SU-DHL-6 (cell line): ENCODE measurements at regions not wholly inside any gene's neighbourhood (a gene's known extent, or its start where the extent isn't known, plus 50 kb on each side); places are given as distances from the start of the nearest gene placed in this dataset.

Experiments
- H2AFZ ChIP-seq: fragments of 200-600 bp; sonication (generic); 2 replicates; pipeline ENCODE4 v1.6.1; 2014; ENCODE audit warnings: low read depth, mild to moderate bottlenecking, moderate library complexity, mixed read lengths, antibody characterized with exemption, low read length; ENCODE audit not compliant: severe bottlenecking
- H3F3A ChIP-seq: fragments of 200-600 bp; shearing (Covaris generic); 2 replicates; pipeline ENCODE4 v1.6.0; 2016; ENCODE audit warnings: antibody characterized with exemption, mild to moderate bottlenecking; ENCODE audit not compliant: insufficient read depth
- H3K27ac ChIP-seq: fragments of 200-600 bp; sonication (generic); 2 replicates; pipeline ENCODE4 v1.5.1; 2016; ENCODE audit warnings: low read depth, mild to moderate bottlenecking, low read length, moderate library complexity, mixed read lengths
- H3K27me3 ChIP-seq: fragments of 200-600 bp; sonication (generic), shearing (Covaris generic); 2 replicates; pipeline ENCODE4 v1.6.0; 2014; ENCODE audit warnings: mild to moderate bottlenecking, low read length
- H3K36me3 ChIP-seq: fragments of 200-600 bp; sonication (generic); 2 replicates; pipeline ENCODE4 v1.6.1; 2014; ENCODE audit warnings: mild to moderate bottlenecking, low read length, mixed read lengths
- H3K4me2 ChIP-seq: fragments of 300-600, 200-600 bp; shearing (Covaris generic), sonication (generic); 2 replicates; pipeline ENCODE4 v1.6.0; 2014; ENCODE audit warnings: low read length, low read depth, mild to moderate bottlenecking; ENCODE audit not compliant: poor library complexity, severe bottlenecking
- H3K4me3 ChIP-seq: fragments of 200-600 bp; sonication (generic); 2 replicates; pipeline ENCODE4 v1.5.1; 2014; ENCODE audit warnings: antibody characterized with exemption, low read length, mild to moderate bottlenecking, mixed read lengths; ENCODE audit not compliant: insufficient read depth, poor library complexity, severe bottlenecking
- H3K79me2 ChIP-seq: fragments of 200-600 bp; sonication (generic); 2 replicates; pipeline ENCODE4 v1.6.1; 2014; ENCODE audit warnings: mild to moderate bottlenecking, low read length, moderate library complexity; ENCODE audit not compliant: insufficient read depth
- H3K9ac ChIP-seq: fragments of 200-600 bp; sonication (generic); 2 replicates; pipeline ENCODE4 v1.7.0; 2014; ENCODE audit warnings: mild to moderate bottlenecking, low read length
- H3K9me2 ChIP-seq: fragments of 200-600 bp; sonication (generic); replicated peaks from 2 replicates; pipeline ENCODE4 v1.6.1; 2014; ENCODE audit warnings: low read length; ENCODE audit not compliant: insufficient read depth
- H3K9me3 ChIP-seq: fragments of 200-600 bp; sonication (generic); 2 replicates; pipeline ENCODE4 v1.6.1; 2014; ENCODE audit warnings: low read length, mixed read lengths; ENCODE audit not compliant: insufficient read depth
- H4K20me1 ChIP-seq: fragments of 200-600 bp; sonication (generic); 2 replicates; pipeline ENCODE4 v1.6.1; 2014; ENCODE audit warnings: low read depth, mild to moderate bottlenecking, antibody characterized with exemption, low read length, moderate library complexity, mixed read lengths
- CTCF ChIP-seq: fragments of 200-600 bp; sonication (generic); IDR thresholded peaks from one replicate; pipeline ENCODE4 v1.5.1; 2017; ENCODE audit warnings: antibody characterized with exemption, mild to moderate bottlenecking, low read length, moderate library complexity; ENCODE audit not compliant: insufficient read depth, poor library complexity, severe bottlenecking
- EZH2phosphoT487 ChIP-seq: fragments of 200-600 bp; sonication (generic), shearing (Covaris generic); conservative IDR thresholded peaks from 2 replicates; pipeline ENCODE4 v1.6.1; 2018; ENCODE audit warnings: mild to moderate bottlenecking, antibody characterized with exemption, low read length, moderate library complexity, mixed read lengths

DNA sequence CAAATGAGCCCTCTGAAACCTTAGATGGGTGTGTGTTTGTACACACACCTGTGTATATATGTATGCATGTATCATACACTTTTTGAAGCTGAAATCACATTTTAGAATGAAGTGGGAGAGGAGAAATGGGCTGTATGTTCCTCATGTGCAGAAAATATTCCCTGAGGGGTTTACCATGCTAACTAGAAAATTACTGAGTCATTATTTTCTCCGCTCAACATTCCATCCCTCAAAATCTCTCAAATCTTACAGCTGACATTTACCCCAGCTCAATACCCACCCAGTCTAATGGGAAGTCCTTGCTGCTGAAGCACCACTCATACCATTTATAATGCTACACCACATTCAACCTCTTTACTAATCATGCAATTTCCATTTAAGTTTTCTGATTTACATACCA lies 138.6 kb downstream of the P2RY1 start:
- H3K36me3 ChIP-seq: no peaks in the 10 kb centered on the region
- no peaks in the 10 kb centered on the region for H3K9me2 ChIP-seq
- TF ChIP-seq EZH2phosphoT487: no peak
- no peak for TF ChIP-seq CTCF
- no peak overlapping the region for H3K4me2 ChIP-seq
- no peak overlapping the region for H2AFZ ChIP-seq
- H3K4me3 ChIP-seq: no peak overlapping the region
- no peak overlapping the region for H3K9ac ChIP-seq
- no peaks in the 10 kb centered on the region for H3F3A ChIP-seq
- no peak overlapping the region for H3K27ac ChIP-seq
- no peaks in the 10 kb centered on the region for H3K9me3 ChIP-seq
- H3K79me2 ChIP-seq: no peaks in the 10 kb centered on the region
- no peaks in the 10 kb centered on the region for H4K20me1 ChIP-seq
- no peaks in the 10 kb centered on the region for H3K27me3 ChIP-seq

- H4K20me1 ChIP-seq: no peaks in the 10 kb centered on the region
- H3K27me3 ChIP-seq: no peaks in the 10 kb centered on the region
- H3F3A ChIP-seq: no peaks in the 10 kb centered on the region
- no peaks in the 10 kb centered on the region for H3K79me2 ChIP-seq
- no peak overlapping the region for H2AFZ ChIP-seq
- no peak overlapping the region for H3K9ac ChIP-seq
- no peaks in the 10 kb centered on the region for H3K36me3 ChIP-seq
- no peak overlapping the region for H3K27ac ChIP-seq
- no peak overlapping the region for H3K4me3 ChIP-seq
- no peaks in the 10 kb centered on the region for H3K9me2 ChIP-seq
- H3K9me3 ChIP-seq: no peaks in the 10 kb centered on the region
- TF ChIP-seq CTCF (no peak), EZH2phosphoT487 (no peak)
- H3K4me2 ChIP-seq: no peak overlapping the region
Observed at GRCh38 chr3:152976239-152976638, 141.3 kb downstream of the P2RY1 start.

DNA sequence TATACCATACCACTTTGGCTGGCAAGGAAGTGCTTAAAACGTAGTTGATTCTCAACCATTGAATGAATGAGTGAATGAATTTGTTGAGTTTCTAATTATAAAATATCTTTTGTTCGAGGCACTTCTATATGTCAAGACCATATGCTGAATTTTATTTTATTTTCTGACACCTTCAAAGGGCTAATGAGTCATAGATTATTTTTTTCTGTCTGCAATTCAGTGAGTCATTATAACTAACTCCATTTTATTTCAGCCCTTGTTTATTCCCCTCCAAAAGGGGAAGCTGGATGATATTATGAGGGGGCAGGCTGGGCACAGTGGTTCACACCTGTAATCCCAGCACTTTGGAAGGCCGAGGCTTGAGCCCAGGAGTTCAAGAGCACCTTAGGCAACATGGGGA lies 142.4 kb downstream of the P2RY1 start:
- Histone ChIP-seq H3K4me2 (no peak overlapping the region), H3K36me3 (no peaks in the 10 kb centered on the region)
- TF ChIP-seq EZH2phosphoT487: no peak
- no peak for TF ChIP-seq CTCF

DNA sequence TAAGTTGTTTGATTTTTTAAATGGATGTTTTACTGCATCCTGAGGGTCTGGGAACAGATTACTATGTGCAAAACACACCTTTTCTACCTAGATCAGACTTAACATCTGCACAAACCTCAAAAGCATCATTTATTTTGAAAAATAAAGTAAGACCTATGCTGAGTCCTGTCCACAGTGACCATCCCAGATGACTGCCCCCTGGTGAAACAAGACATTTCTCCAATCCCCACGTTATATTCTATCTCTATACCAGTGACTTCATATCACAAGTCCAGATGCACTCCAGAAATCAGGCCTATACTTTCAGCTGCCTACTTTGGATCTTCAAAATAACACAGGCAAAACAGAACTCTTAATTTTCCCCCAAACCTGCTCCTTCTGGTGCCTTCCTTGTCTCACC lies 143.2 kb downstream of the P2RY1 start:
- H3K36me3 ChIP-seq: no peaks in the 10 kb centered on the region
- H3K79me2 ChIP-seq: no peaks in the 10 kb centered on the region
- H3F3A ChIP-seq: no peaks in the 10 kb centered on the region
- H3K27ac ChIP-seq: no peak overlapping the region
- H3K27me3 ChIP-seq: no peaks in the 10 kb centered on the region
- no peaks in the 10 kb centered on the region for H3K9me3 ChIP-seq
- no peak overlapping the region for H2AFZ ChIP-seq
- no peaks in the 10 kb centered on the region for H4K20me1 ChIP-seq
- no peak for TF ChIP-seq EZH2phosphoT487
- no peak for TF ChIP-seq CTCF
- no peak overlapping the region for H3K4me3 ChIP-seq
- H3K9me2 ChIP-seq: no peaks in the 10 kb centered on the region
- no peak overlapping the region for H3K9ac ChIP-seq
- no peak overlapping the region for H3K4me2 ChIP-seq

More for the DNA sequence above, 142.4 kb downstream of the P2RY1 start:
- H3F3A ChIP-seq: no peaks in the 10 kb centered on the region
- H3K9me2 ChIP-seq: no peaks in the 10 kb centered on the region
- no peaks in the 10 kb centered on the region for H3K79me2 ChIP-seq
- no peak overlapping the region for H3K4me3 ChIP-seq
- H3K27ac ChIP-seq: no peak overlapping the region
- no peaks in the 10 kb centered on the region for H3K27me3 ChIP-seq
- H3K9ac ChIP-seq: no peak overlapping the region
- no peak overlapping the region for H2AFZ ChIP-seq
- H4K20me1 ChIP-seq: no peaks in the 10 kb centered on the region
- H3K9me3 ChIP-seq: no peaks in the 10 kb centered on the region
